ENCODE measurements at regions not wholly inside any gene's neighbourhood (a gene's known extent, or its start where the extent isn't known, plus 50 kb on each side); places are given as distances from the start of the nearest gene placed in this dataset.

DNA sequence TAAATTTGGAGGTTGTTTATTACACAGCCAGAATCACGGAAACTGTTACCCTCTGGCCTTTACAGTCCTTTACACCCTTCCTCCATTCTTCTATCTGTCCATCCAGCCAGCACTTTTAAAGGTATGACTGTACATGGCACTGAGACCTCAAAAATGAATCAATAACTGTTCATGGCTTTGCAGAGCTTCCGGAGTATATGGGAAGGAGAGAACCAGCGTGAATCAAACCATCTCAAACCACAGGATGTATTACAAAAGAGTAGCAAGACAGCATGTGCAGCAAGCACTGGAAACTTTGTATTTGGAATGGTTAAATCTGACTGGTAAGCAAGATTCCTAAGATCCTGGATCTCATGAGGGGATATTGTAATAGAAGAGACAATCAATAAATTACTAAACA, 228.5 kb upstream of the CASK start:
- Histone ChIP-seq H3K4me3 (ENCODE audit: insufficient read length, low read depth) (no peak overlapping the region), H3K27me3 (ENCODE audit: insufficient read depth, insufficient read length) (no peaks in the 10 kb centered on the region), H3K9me3 (ENCODE audit: insufficient read depth, low read length) (no peaks in the 10 kb centered on the region), H3K4me1 (ENCODE audit: insufficient read depth, insufficient read length) (no peaks in the 10 kb centered on the region), H3K9ac (ENCODE audit: insufficient read length, low read depth) (no peak overlapping the region), H3K36me3 (ENCODE audit: insufficient read depth, insufficient read length, low read length) (no peaks in the 10 kb centered on the region)
- TF ChIP-seq ZNF274 (IDR thresholded peaks at IDR 0.05; ENCODE audit: low read depth, low read length), result no peak
- no peak for TF ChIP-seq SUZ12 (IDR thresholded peaks at IDR 0.05; ENCODE audit: extremely low read depth, insufficient read depth, insufficient read length)
- no peak for TF ChIP-seq YY1 (IDR thresholded peaks at IDR 0.05; ENCODE audit: insufficient read depth, insufficient read length)
- DNase-seq (ENCODE audit: low read depth, low spot score), result no peak

DNA sequence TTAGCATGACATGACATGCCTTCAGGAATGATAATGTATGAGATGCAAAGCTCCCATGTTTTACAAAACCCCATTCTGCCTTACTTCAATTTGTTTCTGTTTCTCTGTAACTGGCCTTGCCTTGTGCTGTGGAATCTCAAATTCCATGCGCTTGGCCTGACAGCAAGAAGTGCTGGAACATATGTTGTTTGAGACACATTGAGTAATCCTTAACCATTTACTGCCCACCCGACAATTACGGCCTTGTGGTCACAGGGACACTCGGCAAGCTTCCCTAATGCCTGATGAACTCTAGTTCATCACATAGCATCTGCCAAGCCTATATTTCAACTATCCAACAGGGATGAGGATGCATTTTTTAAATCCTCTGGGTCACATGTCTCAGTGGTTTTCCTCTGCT, 226.4 kb upstream of the CASK start:
- TF ChIP-seq SUZ12 (IDR thresholded peaks at IDR 0.05; ENCODE audit: extremely low read depth, insufficient read depth, insufficient read length), result no peak
- no peak for TF ChIP-seq ZNF274 (IDR thresholded peaks at IDR 0.05; ENCODE audit: low read depth, low read length)
- no peak for TF ChIP-seq YY1 (IDR thresholded peaks at IDR 0.05; ENCODE audit: insufficient read depth, insufficient read length)
- no peaks in the 10 kb centered on the region for H3K9me3 ChIP-seq (ENCODE audit: insufficient read depth, low read length)
- no peaks in the 10 kb centered on the region for H3K27me3 ChIP-seq (ENCODE audit: insufficient read depth, insufficient read length)
- no peak overlapping the region for H3K4me3 ChIP-seq (ENCODE audit: insufficient read length, low read depth)
- no peak overlapping the region for H3K9ac ChIP-seq (ENCODE audit: insufficient read length, low read depth)
- H3K4me1 ChIP-seq (ENCODE audit: insufficient read depth, insufficient read length), result no peaks in the 10 kb centered on the region
- no peaks in the 10 kb centered on the region for H3K36me3 ChIP-seq (ENCODE audit: insufficient read depth, insufficient read length, low read length)
- no peak for DNase-seq (ENCODE audit: low read depth, low spot score)

DNA sequence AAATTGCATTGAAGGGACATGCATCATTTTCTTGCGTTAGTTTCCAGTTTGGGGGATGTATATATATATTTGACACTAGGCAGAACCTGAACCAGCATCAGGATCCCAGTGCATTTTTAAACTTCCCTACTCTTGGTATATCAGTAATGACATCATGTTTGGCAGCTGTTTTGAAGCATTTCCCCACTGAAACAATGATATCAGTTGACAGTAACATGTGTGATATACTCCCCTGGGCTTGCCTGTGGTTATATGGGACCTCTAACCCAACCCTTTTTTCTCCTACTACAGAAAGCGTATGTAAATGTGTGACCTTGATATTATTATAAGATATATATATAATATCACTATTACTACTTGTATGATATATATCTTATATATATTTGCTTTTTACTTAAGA, 225.9 kb upstream of the CASK start:
- no peak for TF ChIP-seq YY1 (IDR thresholded peaks at IDR 0.05; ENCODE audit: insufficient read depth, insufficient read length)
- TF ChIP-seq SUZ12 (IDR thresholded peaks at IDR 0.05; ENCODE audit: extremely low read depth, insufficient read depth, insufficient read length), result no peak
- no peak for TF ChIP-seq ZNF274 (IDR thresholded peaks at IDR 0.05; ENCODE audit: low read depth, low read length)
- Histone ChIP-seq H3K4me3 (ENCODE audit: insufficient read length, low read depth) (no peak overlapping the region), H3K9ac (ENCODE audit: insufficient read length, low read depth) (no peak overlapping the region), H3K9me3 (ENCODE audit: insufficient read depth, low read length) (no peaks in the 10 kb centered on the region), H3K4me1 (ENCODE audit: insufficient read depth, insufficient read length) (no peaks in the 10 kb centered on the region), H3K27me3 (ENCODE audit: insufficient read depth, insufficient read length) (no peaks in the 10 kb centered on the region), H3K36me3 (ENCODE audit: insufficient read depth, insufficient read length, low read length) (no peaks in the 10 kb centered on the region)
- no peak for DNase-seq (ENCODE audit: low read depth, low spot score)

DNA sequence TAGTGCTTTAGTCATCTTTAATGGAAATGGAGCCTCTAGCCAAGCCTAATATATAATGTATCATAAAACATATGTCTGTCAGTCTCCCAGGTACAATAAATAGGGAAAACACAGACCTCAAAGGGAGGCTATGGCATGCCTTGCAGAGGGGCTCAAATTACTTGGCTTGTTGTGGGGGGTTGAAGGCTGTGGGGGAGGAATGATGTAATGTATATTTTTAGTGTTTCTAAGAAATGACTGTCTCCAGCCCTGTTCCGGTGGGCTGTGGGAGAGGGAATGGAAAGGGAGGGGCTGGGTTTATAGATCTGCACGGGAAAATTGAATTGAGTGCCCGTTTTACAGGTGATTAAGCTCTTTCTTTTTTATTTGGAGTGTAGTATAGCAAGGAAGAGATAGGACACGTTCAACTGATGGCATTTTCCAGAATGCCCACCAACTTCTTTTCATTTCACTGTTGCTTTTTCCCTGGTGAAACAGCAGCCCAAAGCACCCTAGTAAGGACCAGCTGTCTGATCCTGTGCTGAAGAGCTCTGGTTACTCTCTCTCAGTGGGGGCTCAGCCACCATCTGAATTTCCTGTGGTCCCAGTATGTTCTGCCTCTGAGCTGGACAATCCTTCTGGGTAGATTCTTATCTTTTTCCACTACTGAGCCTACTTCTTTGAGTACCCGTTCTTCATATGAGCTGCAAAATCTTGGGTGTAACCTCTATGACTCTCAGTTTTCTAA, 220.7 kb upstream of the CASK start:
- Histone ChIP-seq H3K9ac (ENCODE audit: insufficient read length, low read depth) (no peak overlapping the region), H3K9me3 (ENCODE audit: insufficient read depth, low read length) (peaks cover 7% of the 10 kb centered on the region), H3K4me3 (ENCODE audit: insufficient read length, low read depth) (no peak overlapping the region), H3K36me3 (ENCODE audit: insufficient read depth, insufficient read length, low read length) (no peaks in the 10 kb centered on the region), H3K4me1 (ENCODE audit: insufficient read depth, insufficient read length) (no peaks in the 10 kb centered on the region), H3K27me3 (ENCODE audit: insufficient read depth, insufficient read length) (no peaks in the 10 kb centered on the region)
- no peak for DNase-seq (ENCODE audit: low read depth, low spot score)
- no peak for TF ChIP-seq SUZ12 (IDR thresholded peaks at IDR 0.05; ENCODE audit: extremely low read depth, insufficient read depth, insufficient read length)
- TF ChIP-seq YY1 (IDR thresholded peaks at IDR 0.05; ENCODE audit: insufficient read depth, insufficient read length), result no peak
- no peak for TF ChIP-seq ZNF274 (IDR thresholded peaks at IDR 0.05; ENCODE audit: low read depth, low read length)

DNA sequence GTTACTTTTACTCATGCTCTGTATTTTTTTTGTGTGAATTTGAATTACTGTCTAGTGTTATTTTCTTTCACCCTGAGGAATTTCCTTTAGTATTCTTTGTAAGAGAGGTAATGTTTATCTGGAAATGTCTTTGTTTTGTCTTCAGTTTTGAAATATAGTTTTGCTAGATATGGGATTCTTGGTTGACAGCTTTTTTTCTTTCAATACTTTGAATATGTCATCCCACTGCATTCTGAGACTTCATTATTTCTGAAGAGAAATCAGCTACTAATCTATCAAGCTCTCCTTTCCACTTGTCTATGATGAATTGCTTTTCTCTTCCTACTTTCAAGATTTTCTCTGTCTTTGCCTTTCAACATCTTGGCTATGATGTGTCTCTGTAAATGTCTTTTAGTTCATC, 217.0 kb upstream of the CASK start:
- Histone ChIP-seq H3K4me3 (ENCODE audit: insufficient read length, low read depth) (no peak overlapping the region), H3K27me3 (ENCODE audit: insufficient read depth, insufficient read length) (no peaks in the 10 kb centered on the region), H3K9ac (ENCODE audit: insufficient read length, low read depth) (no peak overlapping the region), H3K9me3 (ENCODE audit: insufficient read depth, low read length) (peaks cover 13% of the 10 kb centered on the region), H3K4me1 (ENCODE audit: insufficient read depth, insufficient read length) (no peaks in the 10 kb centered on the region), H3K36me3 (ENCODE audit: insufficient read depth, insufficient read length, low read length) (no peaks in the 10 kb centered on the region)
- no peak for DNase-seq (ENCODE audit: low read depth, low spot score)
- TF ChIP-seq ZNF274 (IDR thresholded peaks at IDR 0.05; ENCODE audit: low read depth, low read length) (no peak), YY1 (IDR thresholded peaks at IDR 0.05; ENCODE audit: insufficient read depth, insufficient read length) (no peak), SUZ12 (IDR thresholded peaks at IDR 0.05; ENCODE audit: extremely low read depth, insufficient read depth, insufficient read length) (no peak)

DNA sequence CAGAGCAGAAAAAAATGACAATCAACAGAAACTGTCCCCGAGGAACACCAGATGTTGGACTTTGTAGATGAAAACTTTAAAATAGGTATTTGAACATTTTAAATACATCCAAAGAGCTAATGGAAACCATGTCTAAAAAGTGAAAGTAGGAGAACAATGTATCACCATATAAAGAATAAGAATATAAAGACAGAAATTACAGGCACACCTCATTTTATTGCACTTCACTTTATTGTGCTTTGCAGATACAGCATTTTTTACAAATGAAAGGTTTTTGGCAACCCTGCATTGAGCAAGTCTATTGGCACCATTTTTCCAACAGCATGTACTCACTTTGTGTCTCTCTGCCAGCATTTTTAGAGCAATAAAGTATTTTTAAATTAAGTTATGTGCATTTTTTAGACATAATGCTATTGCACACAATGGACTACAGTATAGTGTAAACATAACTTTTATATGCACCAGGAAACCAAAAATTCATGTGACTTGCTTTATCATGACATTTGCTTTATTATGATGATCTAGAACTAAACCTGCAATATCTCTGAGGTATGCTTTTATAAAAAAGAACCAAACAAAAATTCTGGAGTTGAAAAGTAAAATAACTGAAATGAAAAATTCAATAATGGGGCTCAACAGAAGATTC, 212.4 kb upstream of the CASK start:
- no peak for DNase-seq (ENCODE audit: low read depth, low spot score)
- H3K9me3 ChIP-seq (ENCODE audit: insufficient read depth, low read length), result peaks cover 12% of the 10 kb centered on the region
- no peaks in the 10 kb centered on the region for H3K27me3 ChIP-seq (ENCODE audit: insufficient read depth, insufficient read length)
- no peak overlapping the region for H3K4me3 ChIP-seq (ENCODE audit: insufficient read length, low read depth)
- no peak overlapping the region for H3K9ac ChIP-seq (ENCODE audit: insufficient read length, low read depth)
- no peaks in the 10 kb centered on the region for H3K36me3 ChIP-seq (ENCODE audit: insufficient read depth, insufficient read length, low read length)
- TF ChIP-seq ZNF274 (IDR thresholded peaks at IDR 0.05; ENCODE audit: low read depth, low read length) (no peak), SUZ12 (IDR thresholded peaks at IDR 0.05; ENCODE audit: extremely low read depth, insufficient read depth, insufficient read length) (no peak), YY1 (IDR thresholded peaks at IDR 0.05; ENCODE audit: insufficient read depth, insufficient read length) (no peak)
- H3K4me1 ChIP-seq (ENCODE audit: insufficient read depth, insufficient read length), result no peaks in the 10 kb centered on the region

DNA sequence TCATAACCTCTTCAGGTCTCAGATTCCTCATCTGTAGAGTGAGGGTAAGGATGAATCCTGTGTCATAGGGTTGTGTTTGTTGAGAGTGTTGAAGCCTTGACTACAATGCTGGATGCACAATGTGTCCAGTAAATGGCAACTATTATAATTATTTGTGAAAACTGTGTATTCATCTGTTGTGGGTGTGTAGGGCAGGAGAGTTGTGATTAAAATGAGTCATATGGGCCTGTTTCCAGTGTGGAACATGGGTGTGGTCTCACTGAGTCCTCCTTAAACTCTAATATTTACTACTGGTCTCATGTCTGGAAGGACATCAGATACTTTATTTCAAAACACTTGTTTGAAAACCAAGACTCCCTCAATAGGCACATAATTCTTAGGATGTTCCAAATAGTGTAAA, 208.5 kb upstream of the CASK start:
- Histone ChIP-seq H3K9ac (ENCODE audit: insufficient read length, low read depth) (no peak overlapping the region), H3K9me3 (ENCODE audit: insufficient read depth, low read length) (no peaks in the 10 kb centered on the region), H3K36me3 (ENCODE audit: insufficient read depth, insufficient read length, low read length) (no peaks in the 10 kb centered on the region), H3K4me3 (ENCODE audit: insufficient read length, low read depth) (no peak overlapping the region), H3K27me3 (ENCODE audit: insufficient read depth, insufficient read length) (no peaks in the 10 kb centered on the region), H3K4me1 (ENCODE audit: insufficient read depth, insufficient read length) (no peaks in the 10 kb centered on the region)
- no peak for TF ChIP-seq YY1 (IDR thresholded peaks at IDR 0.05; ENCODE audit: insufficient read depth, insufficient read length)
- no peak for TF ChIP-seq SUZ12 (IDR thresholded peaks at IDR 0.05; ENCODE audit: extremely low read depth, insufficient read depth, insufficient read length)
- no peak for TF ChIP-seq ZNF274 (IDR thresholded peaks at IDR 0.05; ENCODE audit: low read depth, low read length)
- no peak for DNase-seq (ENCODE audit: low read depth, low spot score)

Measured in NT2/D1 (cell line).